ENCODE measurements at regions not wholly inside any gene's neighbourhood (a gene's known extent, or its start where the extent isn't known, plus 50 kb on each side); places are given as distances from the start of the nearest gene placed in this dataset.
A peak's percentile ranks its signal among the peaks of the same experiment; 100 is the strongest.

DNA sequence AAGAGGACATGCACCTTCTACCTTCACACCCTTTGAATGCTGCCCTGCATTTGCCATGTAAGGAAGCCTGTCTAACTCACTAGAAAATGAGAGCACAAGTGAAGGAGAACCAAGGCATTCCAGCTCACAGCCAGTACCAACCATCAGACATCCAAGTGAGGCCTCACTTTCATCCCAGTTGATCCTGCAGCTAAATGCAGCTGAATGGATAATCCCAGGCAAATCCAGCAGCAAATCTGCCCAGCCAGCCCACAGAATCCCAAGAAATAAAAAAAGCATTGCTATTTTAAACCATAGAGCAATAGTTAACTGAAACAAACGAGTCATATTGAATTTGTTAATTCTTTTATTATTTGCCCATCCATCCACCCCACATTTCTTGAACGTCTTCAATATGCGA lies 112.5 kb downstream of the C4orf33 start:
- DNase-seq (ENCODE audit: low read depth in 2 of 2): no peak
- Histone ChIP-seq H3K4me3 (replicated peaks in 1 of 4; ENCODE audit: control extremely low read depth in 1 of 4, insufficient read depth in 1 of 4, low read depth in 3 of 4, low read length in 4 of 4) (no peak overlapping the region), H3K4me1 (ENCODE audit: control insufficient read depth, extremely low read depth, insufficient read depth, low read length) (no peaks in the 10 kb centered on the region), H3K27ac (ENCODE audit: insufficient read depth, low read length) (no peak overlapping the region), H2AFZ (ENCODE audit: low read length) (no peak overlapping the region), H3K9me3 (ENCODE audit: control insufficient read depth, insufficient read depth, low read depth, low read length) (no peaks in the 10 kb centered on the region), H3K36me3 (ENCODE audit: control insufficient read depth, insufficient read depth, low read length) (no peaks in the 10 kb centered on the region), H3K4me2 (ENCODE audit: extremely low read depth, insufficient read depth, low read length) (no peak overlapping the region), H4K20me1 (ENCODE audit: control insufficient read depth, extremely low read depth, insufficient read depth, low read length) (no peaks in the 10 kb centered on the region), H3K9ac (ENCODE audit: insufficient read depth, low read length) (no peak overlapping the region), H3K27me3 (ENCODE audit: control insufficient read depth, insufficient read depth, low read length) (no peaks in the 10 kb centered on the region), H3K79me2 (ENCODE audit: control insufficient read depth, insufficient read depth, low read length) (no peaks in the 10 kb centered on the region)
- no peak for TF ChIP-seq EZH2 (IDR thresholded peaks at IDR 0.05; ENCODE audit: low read length, missing control alignments)

DNA sequence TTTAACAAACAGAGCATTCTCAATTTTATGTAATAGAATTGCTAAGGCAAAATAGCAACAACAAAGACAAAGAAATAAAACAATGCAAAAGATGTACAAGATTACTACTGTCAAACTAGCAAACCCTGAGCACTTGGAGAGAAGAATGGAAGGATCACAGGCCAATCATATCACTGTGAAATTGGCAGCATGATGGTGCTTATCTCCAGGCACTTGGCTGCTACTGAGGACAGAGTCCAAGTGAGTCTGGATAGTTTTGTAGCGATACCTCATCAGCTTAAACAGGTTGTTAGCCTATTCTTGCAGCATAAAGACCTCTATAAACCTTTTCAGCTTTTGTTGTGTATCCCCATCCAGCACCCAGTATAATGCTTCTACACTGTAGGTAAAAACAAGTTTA lies 117.7 kb downstream of the C4orf33 start:
- no peak for DNase-seq (ENCODE audit: low read depth in 2 of 2)
- Histone ChIP-seq H3K4me3 (replicated peaks in 1 of 4; ENCODE audit: control extremely low read depth in 1 of 4, insufficient read depth in 1 of 4, low read depth in 3 of 4, low read length in 4 of 4) (no peak overlapping the region), H3K9ac (ENCODE audit: insufficient read depth, low read length) (no peak overlapping the region), H4K20me1 (ENCODE audit: control insufficient read depth, extremely low read depth, insufficient read depth, low read length) (no peaks in the 10 kb centered on the region), H2AFZ (ENCODE audit: low read length) (no peak overlapping the region), H3K9me3 (ENCODE audit: control insufficient read depth, insufficient read depth, low read depth, low read length) (no peaks in the 10 kb centered on the region), H3K36me3 (ENCODE audit: control insufficient read depth, insufficient read depth, low read length) (no peaks in the 10 kb centered on the region), H3K4me2 (ENCODE audit: extremely low read depth, insufficient read depth, low read length) (no peak overlapping the region), H3K27me3 (ENCODE audit: control insufficient read depth, insufficient read depth, low read length) (no peaks in the 10 kb centered on the region), H3K4me1 (ENCODE audit: control insufficient read depth, extremely low read depth, insufficient read depth, low read length) (no peaks in the 10 kb centered on the region), H3K79me2 (ENCODE audit: control insufficient read depth, insufficient read depth, low read length) (no peaks in the 10 kb centered on the region), H3K27ac (ENCODE audit: insufficient read depth, low read length) (no peak overlapping the region)
- no peak for TF ChIP-seq EZH2 (IDR thresholded peaks at IDR 0.05; ENCODE audit: low read length, missing control alignments)
- TF ChIP-seq, protein P1, sequence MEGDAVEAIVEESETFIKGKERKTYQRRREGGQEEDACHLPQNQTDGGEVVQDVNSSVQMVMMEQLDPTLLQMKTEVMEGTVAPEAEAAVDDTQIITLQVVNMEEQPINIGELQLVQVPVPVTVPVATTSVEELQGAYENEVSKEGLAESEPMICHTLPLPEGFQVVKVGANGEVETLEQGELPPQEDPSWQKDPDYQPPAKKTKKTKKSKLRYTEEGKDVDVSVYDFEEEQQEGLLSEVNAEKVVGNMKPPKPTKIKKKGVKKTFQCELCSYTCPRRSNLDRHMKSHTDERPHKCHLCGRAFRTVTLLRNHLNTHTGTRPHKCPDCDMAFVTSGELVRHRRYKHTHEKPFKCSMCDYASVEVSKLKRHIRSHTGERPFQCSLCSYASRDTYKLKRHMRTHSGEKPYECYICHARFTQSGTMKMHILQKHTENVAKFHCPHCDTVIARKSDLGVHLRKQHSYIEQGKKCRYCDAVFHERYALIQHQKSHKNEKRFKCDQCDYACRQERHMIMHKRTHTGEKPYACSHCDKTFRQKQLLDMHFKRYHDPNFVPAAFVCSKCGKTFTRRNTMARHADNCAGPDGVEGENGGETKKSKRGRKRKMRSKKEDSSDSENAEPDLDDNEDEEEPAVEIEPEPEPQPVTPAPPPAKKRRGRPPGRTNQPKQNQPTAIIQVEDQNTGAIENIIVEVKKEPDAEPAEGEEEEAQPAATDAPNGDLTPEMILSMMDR (conservative IDR thresholded peaks at IDR 0.05 in 1 of 2, IDR thresholded peaks at IDR 0.05 in 1 of 2; ENCODE audit: low read depth in 1 of 2, low read length in 2 of 2): no peak

DNA sequence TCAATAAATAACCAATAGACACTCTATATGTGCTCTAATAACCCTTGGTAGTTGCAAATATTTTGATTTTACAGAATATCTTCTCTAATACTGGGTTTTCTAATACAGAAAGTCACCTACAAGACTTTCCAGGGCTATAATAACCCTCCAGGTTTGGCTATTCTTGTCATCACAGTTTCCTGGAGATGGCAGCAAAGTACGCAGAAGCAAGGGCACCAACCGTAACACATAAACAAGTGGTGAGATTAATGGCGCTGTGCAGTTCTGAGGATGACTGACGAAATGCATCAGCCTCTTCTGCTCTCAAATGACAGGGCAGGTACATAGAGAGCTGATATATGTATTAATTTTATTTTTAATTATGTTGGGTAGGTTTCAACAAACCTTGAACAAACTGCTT lies 122.4 kb downstream of the C4orf33 start:
- DNase-seq (ENCODE audit: low read depth in 2 of 2): peak; percentile 5 to 18
- H3K9ac ChIP-seq (ENCODE audit: insufficient read depth, low read length): no peak overlapping the region
- no peak overlapping the region for H3K4me2 ChIP-seq (ENCODE audit: extremely low read depth, insufficient read depth, low read length)
- H3K4me3 ChIP-seq (replicated peaks in 1 of 4; ENCODE audit: control extremely low read depth in 1 of 4, insufficient read depth in 1 of 4, low read depth in 3 of 4, low read length in 4 of 4): no peak overlapping the region
- no peaks in the 10 kb centered on the region for H3K4me1 ChIP-seq (ENCODE audit: control insufficient read depth, extremely low read depth, insufficient read depth, low read length)
- no peaks in the 10 kb centered on the region for H4K20me1 ChIP-seq (ENCODE audit: control insufficient read depth, extremely low read depth, insufficient read depth, low read length)
- no peak for TF ChIP-seq EZH2 (IDR thresholded peaks at IDR 0.05; ENCODE audit: low read length, missing control alignments)
- TF ChIP-seq, protein P1 (conservative IDR thresholded peaks at IDR 0.05 in 1 of 2, IDR thresholded peaks at IDR 0.05 in 1 of 2; ENCODE audit: low read depth in 1 of 2, low read length in 2 of 2): peak in 1 of 2 donors; percentile 22
- no peaks in the 10 kb centered on the region for H3K79me2 ChIP-seq (ENCODE audit: control insufficient read depth, insufficient read depth, low read length)
- no peaks in the 10 kb centered on the region for H3K27me3 ChIP-seq (ENCODE audit: control insufficient read depth, insufficient read depth, low read length)
- H2AFZ ChIP-seq (ENCODE audit: low read length): no peak overlapping the region
- H3K36me3 ChIP-seq (ENCODE audit: control insufficient read depth, insufficient read depth, low read length): no peaks in the 10 kb centered on the region
- no peak overlapping the region for H3K27ac ChIP-seq (ENCODE audit: insufficient read depth, low read length)
- no peaks in the 10 kb centered on the region for H3K9me3 ChIP-seq (ENCODE audit: control insufficient read depth, insufficient read depth, low read depth, low read length)

Measured in fibroblast of lung (primary cell).